Mammary epithelial cell (primary cell): ENCODE measurements at regions not wholly inside any gene's neighbourhood (a gene's known extent, or its start where the extent isn't known, plus 50 kb on each side); places are given as distances from the start of the nearest gene placed in this dataset.

Source experiments
- CTCF ChIP-seq, 2 donors: IDR thresholded peaks in 1 of 2; conservative IDR thresholded peaks in 1 of 2; 2 replicates each; pipeline ENCODE4 v1.5.1; 2011 to 2012; ENCODE audit warnings: inconsistent platforms in 2 of 2, low read length in 2 of 2, mild to moderate bottlenecking in 2 of 2, control low read depth in 1 of 2, low read depth in 1 of 2; ENCODE audit not compliant: insufficient read depth in 1 of 2; ENCODE audit errors: extremely low read depth in 1 of 2
- EZH2 ChIP-seq: IDR thresholded peaks from 2 replicates; pipeline ENCODE4 v1.6.1; 2012; ENCODE audit warnings: low read length, inconsistent platforms, borderline replicate concordance

DNA sequence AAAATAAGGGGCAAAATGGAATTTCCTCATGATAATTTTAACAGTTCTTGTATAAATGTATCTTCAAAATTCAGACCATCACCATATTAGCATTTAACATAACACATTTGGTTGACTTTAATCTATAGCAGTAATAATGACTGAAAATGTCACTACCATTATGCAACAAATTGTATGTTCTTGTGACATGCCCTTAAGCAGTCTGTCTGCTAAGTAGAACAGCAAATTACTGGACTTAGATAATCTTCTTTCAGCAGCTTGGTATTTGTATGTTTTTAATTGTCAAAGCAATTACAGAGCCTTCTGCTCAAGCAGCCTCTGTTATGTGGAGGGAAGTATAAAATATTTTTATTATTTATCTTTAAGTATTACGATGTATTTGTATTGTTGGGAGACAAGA lies 214.3 kb upstream of the NXPH2 start:
- TF ChIP-seq CTCF (conservative IDR thresholded peaks at IDR 0.05 in 1 of 2, IDR thresholded peaks at IDR 0.05 in 1 of 2; ENCODE audit: extremely low read depth in 1 of 2, insufficient read depth in 1 of 2, low read depth in 1 of 2, low read length in 2 of 2) (no peak), EZH2 (no peak)
